NCI-H1930 (cell line): ENCODE measurements at regions not wholly inside any gene's neighbourhood (a gene's known extent, or its start where the extent isn't known, plus 50 kb on each side); places are given as distances from the start of the nearest gene placed in this dataset.
A peak's percentile ranks its signal among the peaks of the same experiment; 100 is the strongest.

Source experiments
- DNase-seq, 2 experiments: peaks; one replicate each; lab custom pipeline; 2025; lab: John Stamatoyannopoulos, UW

GRCh38 chr6:87803791-87804190 lies 101.8 kb upstream of the AKIRIN2 start:
- no peak for DNase-seq

- DNase-seq = no peak
These were observed 97.6 kb upstream of the AKIRIN2 start for GRCh38 chr6:87799651-87800050.

- no peak for DNase-seq
These were observed 96.6 kb upstream of the AKIRIN2 start for GRCh38 chr6:87798393-87799278.

GRCh38 chr6:87794922-87795885 lies 93.2 kb upstream of the AKIRIN2 start:
- no peak for DNase-seq

DNA sequence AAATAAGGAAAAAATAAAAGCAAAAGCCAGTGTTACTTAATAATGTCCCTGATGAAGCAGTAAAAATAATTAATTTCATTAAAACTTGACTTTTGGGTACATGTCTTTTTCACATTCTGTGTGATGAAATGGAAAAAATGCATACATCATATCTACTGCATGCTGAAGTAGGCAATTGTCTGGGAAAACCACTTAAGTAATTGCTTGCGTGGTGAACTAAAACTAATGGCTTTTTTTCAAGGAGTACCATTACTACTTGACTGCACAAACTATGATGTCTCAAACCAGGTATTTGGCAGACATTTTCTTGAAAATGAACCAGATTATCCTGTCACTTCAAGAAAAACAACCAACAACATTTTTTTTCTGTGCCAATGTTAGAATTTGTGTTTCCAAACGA lies 91.3 kb upstream of the AKIRIN2 start:
- no peak for DNase-seq

GRCh38 chr6:87791982-87792381 lies 89.9 kb upstream of the AKIRIN2 start:
- no peak for DNase-seq

GRCh38 chr6:87791485-87791884 lies 89.5 kb upstream of the AKIRIN2 start:
- DNase-seq = no peak

DNA sequence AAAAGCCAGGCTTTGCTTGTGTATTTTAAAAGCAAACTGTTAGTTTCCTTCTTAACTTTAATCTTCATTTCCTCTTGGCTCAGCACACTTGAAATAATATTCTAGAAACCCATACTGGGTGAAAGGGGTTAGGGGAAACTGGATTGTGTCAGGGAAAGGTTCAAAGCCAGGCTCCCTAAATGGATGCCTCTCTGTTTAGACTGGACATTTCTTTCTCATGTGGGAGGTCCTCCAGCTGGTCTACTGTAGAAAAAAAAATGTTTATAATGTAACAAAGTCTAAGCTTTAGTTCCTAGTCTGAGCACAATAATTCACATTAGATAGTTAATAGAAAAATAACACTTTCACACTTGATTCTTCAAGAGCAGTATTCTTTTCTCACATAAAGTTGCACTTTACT lies 89.0 kb upstream of the AKIRIN2 start:
- no peak for DNase-seq

GRCh38 chr6:87789900-87790290 lies 87.9 kb upstream of the AKIRIN2 start:
- no peak for DNase-seq

DNA sequence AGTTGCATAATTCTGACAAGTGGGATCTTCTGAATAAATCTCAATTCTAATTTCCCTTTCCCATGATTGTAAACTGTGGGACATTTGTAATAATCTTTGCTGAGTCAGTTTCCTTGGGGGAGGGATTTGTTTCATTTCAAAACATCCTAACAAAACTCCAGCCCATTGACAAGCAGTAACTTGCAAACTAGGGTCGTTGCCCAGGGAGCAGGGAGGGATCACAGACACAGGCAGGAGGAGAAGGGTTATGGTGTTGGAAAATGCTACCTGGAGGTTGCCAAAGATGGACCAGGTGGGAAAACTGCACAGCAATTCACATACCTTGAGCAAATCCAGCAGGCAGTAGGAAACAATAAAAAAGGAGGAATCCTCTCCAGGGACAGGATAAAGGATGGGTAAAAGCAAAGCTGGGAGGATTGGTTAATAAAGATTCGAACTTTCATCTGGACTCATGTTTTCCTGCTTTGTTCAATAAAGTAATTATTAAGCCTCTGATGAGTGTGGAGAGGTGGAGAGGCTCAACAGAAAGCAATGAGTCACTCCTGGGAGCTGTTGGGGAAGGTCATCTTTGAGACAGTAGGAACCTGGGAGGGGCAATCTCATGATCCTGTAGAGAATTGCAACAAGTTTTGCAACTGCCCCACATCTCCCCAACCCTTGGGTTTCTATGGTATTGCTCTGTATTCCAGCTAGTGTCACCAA lies 87.3 kb upstream of the AKIRIN2 start:
- DNase-seq = no peak

- DNase-seq = no peak
These were observed 86.1 kb upstream of the AKIRIN2 start for GRCh38 chr6:87788141-87788540.

GRCh38 chr6:87785229-87785862 lies 83.3 kb upstream of the AKIRIN2 start:
- no peak for DNase-seq

- DNase-seq = no peak
These were observed 82.7 kb upstream of the AKIRIN2 start for GRCh38 chr6:87784690-87785089.

- DNase-seq = no peak
These were observed 82.0 kb upstream of the AKIRIN2 start for GRCh38 chr6:87784051-87784450.

- no peak for DNase-seq
These were observed 77.5 kb upstream of the AKIRIN2 start for GRCh38 chr6:87779542-87779941.

DNA sequence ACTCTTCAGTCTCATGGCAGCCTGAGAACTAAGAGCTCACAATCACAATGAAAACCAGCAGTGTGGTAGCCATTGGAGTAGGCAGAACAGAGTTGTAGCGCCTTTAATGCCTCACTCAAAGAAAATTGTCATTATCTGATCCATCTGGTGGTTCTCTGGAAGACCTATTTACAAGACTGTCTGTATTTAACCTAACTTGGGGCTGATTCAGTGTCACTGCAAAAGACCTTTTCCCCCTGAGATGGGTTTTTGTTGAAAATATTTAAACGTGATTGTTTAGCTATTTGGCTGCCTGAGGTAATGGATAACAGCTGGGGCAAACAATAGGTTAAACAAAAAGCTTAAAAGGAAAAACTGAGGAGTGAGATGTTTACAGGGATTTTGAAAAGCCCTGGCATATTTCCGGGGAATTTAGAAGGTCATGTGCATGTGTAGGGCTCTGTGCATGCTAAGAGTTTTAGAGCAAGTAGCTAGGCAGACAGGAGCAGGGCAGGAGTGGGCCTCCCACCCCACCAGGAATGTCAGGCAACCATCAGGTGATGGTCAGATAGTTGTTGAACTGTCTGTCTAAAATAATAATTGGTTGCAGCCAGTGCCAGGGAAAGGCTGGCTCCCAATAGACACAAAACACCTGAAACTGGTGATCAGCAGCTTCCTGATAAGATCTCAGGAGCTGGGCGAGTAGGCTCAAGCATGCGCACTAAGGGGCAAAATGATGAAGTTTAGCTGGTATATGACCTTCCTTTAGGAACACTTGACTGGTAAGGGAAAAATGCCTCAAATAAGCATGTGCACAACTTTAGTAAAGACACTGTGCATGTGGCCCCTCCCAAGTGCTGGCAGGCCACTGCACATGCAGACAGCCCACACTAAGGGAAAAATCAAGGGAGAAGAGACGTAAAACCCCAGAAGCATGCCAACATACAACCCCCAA lies 70.8 kb upstream of the AKIRIN2 start:
- peak; percentile 15 to 51 for DNase-seq

- no peak for DNase-seq
These were observed 65.4 kb upstream of the AKIRIN2 start for GRCh38 chr6:87767478-87767877.

DNA sequence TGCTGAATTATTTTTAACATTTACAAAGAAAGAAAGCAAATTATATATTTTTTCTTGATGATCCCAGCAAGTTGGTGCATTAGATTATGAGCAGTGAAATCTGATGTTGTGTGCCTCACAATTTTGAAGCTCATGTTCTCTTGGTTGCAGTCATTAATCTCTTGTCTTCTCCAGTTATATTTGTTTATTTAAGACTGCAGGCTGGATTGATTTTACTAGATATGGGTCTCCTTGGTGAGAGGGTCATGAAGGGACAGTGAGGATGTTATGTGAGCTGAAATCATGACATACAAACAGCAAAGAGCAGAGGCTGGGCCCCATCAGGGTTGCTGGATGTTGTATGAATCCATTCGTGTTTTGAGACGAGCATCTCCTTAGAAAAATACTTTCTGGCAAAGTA lies 64.2 kb upstream of the AKIRIN2 start:
- DNase-seq = no peak

DNA sequence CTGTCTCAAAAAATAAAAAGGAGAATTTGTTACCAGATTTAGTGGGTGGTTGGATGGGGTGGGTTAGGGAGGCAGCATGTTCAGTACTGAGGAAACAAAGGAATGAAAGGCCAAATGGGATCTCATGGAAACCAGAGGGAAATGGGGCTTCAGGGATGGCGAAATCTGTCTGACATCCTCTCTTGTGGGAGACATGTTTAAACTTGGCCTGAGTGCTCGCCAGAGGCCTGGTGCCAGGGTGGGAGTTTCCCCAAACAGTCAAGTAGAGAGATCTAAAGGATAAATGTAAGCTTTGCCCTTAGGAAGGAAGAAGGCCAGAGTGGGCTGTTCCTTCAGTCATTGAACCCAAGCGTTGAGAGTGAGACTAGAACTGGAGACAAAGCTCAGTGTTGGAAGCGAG lies 61.9 kb upstream of the AKIRIN2 start:
- DNase-seq = no peak

DNA sequence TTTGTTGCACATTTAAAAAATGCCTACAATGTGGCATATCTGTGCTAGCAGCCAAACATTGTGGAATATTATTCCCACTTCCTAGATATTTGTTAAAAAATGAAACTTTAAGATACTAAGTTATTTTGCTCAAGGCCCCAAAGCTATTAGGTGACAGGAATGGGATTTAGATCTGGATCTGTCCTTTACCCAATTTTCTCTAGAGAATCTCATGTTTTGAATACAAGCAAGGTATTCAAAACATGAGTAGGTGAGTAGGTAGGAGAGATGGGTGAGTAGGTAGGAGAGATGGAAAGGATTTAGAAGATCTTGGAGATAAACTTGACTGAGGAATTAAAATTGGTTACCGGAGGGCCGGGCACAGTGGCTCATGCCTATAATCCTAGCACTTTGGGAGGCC lies 61.2 kb upstream of the AKIRIN2 start:
- DNase-seq = no peak

GRCh38 chr6:87762116-87762515 lies 60.1 kb upstream of the AKIRIN2 start:
- no peak for DNase-seq
